Mesenchymal stem cell (in vitro differentiated cells and primary cell): ENCODE measurements at regions not wholly inside any gene's neighbourhood (a gene's known extent, or its start where the extent isn't known, plus 50 kb on each side); places are given as distances from the start of the nearest gene placed in this dataset.

Experiments
- DNase-seq: peaks from one replicate; pipeline ENCODE4 v3.0.0-alpha.2; 2013
- H2AFZ ChIP-seq: one replicate; pipeline ENCODE4 v1.6.1; 2013; ENCODE audit warnings: low read depth, mild to moderate bottlenecking, control low read depth, inconsistent platforms, low read length, moderate library complexity
- H2AK5ac ChIP-seq: 2 replicates; pipeline ENCODE4 v1.6.1; 2013; ENCODE audit warnings: low read length, moderate library complexity, mild to moderate bottlenecking, inconsistent platforms; ENCODE audit not compliant: severe bottlenecking
- H2BK120ac ChIP-seq: one replicate; pipeline ENCODE4 v1.6.1; 2013; ENCODE audit warnings: low read depth, mild to moderate bottlenecking, inconsistent platforms, low read length, moderate library complexity
- H2BK12ac ChIP-seq, 2 experiments: one replicate each; pipeline ENCODE4 v1.6.1; 2013; ENCODE audit warnings: inconsistent platforms in 2 of 2, low read length in 2 of 2, mild to moderate bottlenecking in 2 of 2, moderate library complexity in 2 of 2, control low read depth in 1 of 2
- H2BK15ac ChIP-seq: one replicate; pipeline ENCODE4 v1.6.1; 2013; ENCODE audit warnings: mild to moderate bottlenecking, low read depth, inconsistent platforms; ENCODE audit not compliant: poor library complexity, severe bottlenecking
- H2BK5ac ChIP-seq: 2 replicates; pipeline ENCODE4 v1.6.1; 2013; ENCODE audit warnings: low read depth, mild to moderate bottlenecking, low read length, control low read depth, inconsistent platforms; ENCODE audit not compliant: poor library complexity, severe bottlenecking
- H3K14ac ChIP-seq, 2 experiments: one replicate each; pipeline ENCODE4 v1.6.1; 2013; ENCODE audit warnings: inconsistent platforms in 2 of 2, low read length in 2 of 2, control low read depth in 1 of 2, mild to moderate bottlenecking in 1 of 2, moderate library complexity in 1 of 2
- H3K18ac ChIP-seq, 2 experiments: one replicate each; pipeline ENCODE4 v1.6.1; 2013; ENCODE audit warnings: inconsistent platforms in 2 of 2, low read length in 2 of 2, control low read depth in 1 of 2, low read depth in 1 of 2, mild to moderate bottlenecking in 1 of 2
- H3K23ac ChIP-seq, 2 experiments: one replicate each; pipeline ENCODE4 v1.6.1; 2013; ENCODE audit warnings: inconsistent platforms in 2 of 2, low read length in 2 of 2, mild to moderate bottlenecking in 2 of 2, moderate library complexity in 2 of 2, control low read depth in 1 of 2
- H3K27ac ChIP-seq: 2 replicates; pipeline ENCODE4 v1.5.1; 2013; ENCODE audit warnings: mild to moderate bottlenecking, moderate library complexity, low read length, control low read depth, inconsistent platforms; ENCODE audit not compliant: poor library complexity, severe bottlenecking
- H3K27me3 ChIP-seq, 2 experiments: 2 replicates each; pipeline versions ENCODE4 v1.6.1 to v1.7.0; 2013; ENCODE audit warnings: low read length in 2 of 2, mild to moderate bottlenecking in 2 of 2, moderate library complexity in 2 of 2, control low read depth in 1 of 2, inconsistent platforms in 1 of 2; ENCODE audit not compliant: control insufficient read depth in 1 of 2, insufficient read depth in 1 of 2
- H3K36me3 ChIP-seq, 2 experiments: 2 replicates each; pipeline versions ENCODE4 v1.6.1 to v1.7.0; 2013; ENCODE audit warnings: low read length in 2 of 2, control low read depth in 1 of 2, inconsistent platforms in 1 of 2, low read depth in 1 of 2, mild to moderate bottlenecking in 1 of 2; ENCODE audit not compliant: insufficient read depth in 2 of 2, control insufficient read depth in 1 of 2
- H3K4ac ChIP-seq, 2 experiments: one replicate each; pipeline ENCODE4 v1.6.1; 2013; ENCODE audit warnings: inconsistent platforms in 2 of 2, low read length in 2 of 2, mild to moderate bottlenecking in 2 of 2, moderate library complexity in 2 of 2, control low read depth in 1 of 2, low read depth in 1 of 2
- H3K4me1 ChIP-seq: 2 replicates; pipeline ENCODE4 v1.6.1; 2013; ENCODE audit warnings: low read depth, low read length, control low read depth; ENCODE audit not compliant: control insufficient read depth, insufficient read depth
- H3K4me2 ChIP-seq: 2 replicates; pipeline ENCODE4 v1.6.1; 2013; ENCODE audit warnings: low read length, mild to moderate bottlenecking, inconsistent platforms; ENCODE audit not compliant: poor library complexity, severe bottlenecking
- H3K4me3 ChIP-seq, 2 experiments: 2 replicates each; pipeline versions ENCODE4 v1.5.1 to v1.7.0; 2013; ENCODE audit warnings: low read length in 2 of 2, mild to moderate bottlenecking in 2 of 2, control low read depth in 1 of 2, low read depth in 1 of 2; ENCODE audit not compliant: insufficient read depth in 1 of 2
- H3K79me1 ChIP-seq: replicated peaks from 2 replicates; pipeline ENCODE4 v1.6.1; 2013; ENCODE audit warnings: mild to moderate bottlenecking, control low read depth, low read length, inconsistent platforms; ENCODE audit not compliant: poor library complexity, severe bottlenecking
- H3K9ac ChIP-seq: 2 replicates; pipeline ENCODE4 v1.7.0; 2013; ENCODE audit warnings: mild to moderate bottlenecking, low read length, moderate library complexity
- H3K9me3 ChIP-seq: 2 replicates; pipeline ENCODE4 v1.7.0; 2013; ENCODE audit warnings: mild to moderate bottlenecking, low read length; ENCODE audit not compliant: control insufficient read depth
- H4K8ac ChIP-seq: one replicate; pipeline ENCODE4 v1.6.1; 2013; ENCODE audit warnings: inconsistent platforms, mild to moderate bottlenecking, low read length, moderate library complexity
- H4K91ac ChIP-seq: one replicate; pipeline ENCODE4 v1.6.1; 2013; ENCODE audit warnings: mild to moderate bottlenecking, low read length, inconsistent platforms
- WGBS: methylation state at CpG from one replicate; pipeline ENCODE4 v1.1.7; 2013; ENCODE audit warnings: mixed read lengths; 5-methylcytosine and 5-hydroxymethylcytosine counted together

DNA sequence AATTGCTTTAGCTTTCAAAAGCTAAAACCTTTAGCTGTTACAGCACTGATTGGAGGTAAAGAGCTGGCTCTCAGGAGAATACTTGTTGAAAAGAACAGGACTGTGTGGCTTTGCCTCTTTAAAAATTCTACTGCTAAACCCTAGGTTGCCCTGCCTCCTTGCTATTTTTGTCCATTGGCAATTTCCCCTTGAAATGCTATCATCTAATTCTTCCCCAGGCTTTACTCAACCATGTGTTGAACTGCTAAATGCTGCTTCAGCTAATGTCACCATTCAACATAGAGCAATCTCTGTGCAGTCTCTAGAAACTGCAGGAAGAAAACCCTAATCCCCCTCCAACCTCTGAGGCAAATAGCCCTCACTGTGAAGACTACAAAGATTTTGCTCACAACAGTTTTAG lies 203.7 kb upstream of the ARX start:
- Histone ChIP-seq H3K14ac (no peak overlapping the region), H4K91ac (no peak overlapping the region), H2AK5ac (no peak overlapping the region), H3K23ac (no peak overlapping the region), H2BK120ac (no peak overlapping the region), H2AFZ (no peak overlapping the region), H3K9ac (no peak overlapping the region), H2BK5ac (no peak overlapping the region), H3K36me3 (no peaks in the 10 kb centered on the region), H2BK12ac (no peak overlapping the region), H3K18ac (no peak overlapping the region), H2BK15ac (no peak overlapping the region), H3K4me1 (no peaks in the 10 kb centered on the region), H3K4me3 (no peak overlapping the region), H4K8ac (no peak overlapping the region), H3K4ac (no peak overlapping the region), H3K9me3 (no peaks in the 10 kb centered on the region), H3K79me1 (no peaks in the 10 kb centered on the region), H3K27ac (no peak overlapping the region), H3K27me3 (peaks cover 0 to 7% of the 10 kb centered on the region in 2 experiments), H3K4me2 (no peak overlapping the region)
- DNase-seq, result no peak

- no peak overlapping the region for H3K4ac ChIP-seq
- no peak overlapping the region for H4K8ac ChIP-seq
- no peak overlapping the region for H4K91ac ChIP-seq
- H3K18ac ChIP-seq, result no peak overlapping the region
- no peaks in the 10 kb centered on the region for H3K36me3 ChIP-seq
- no peak overlapping the region for H3K9ac ChIP-seq
- H3K4me3 ChIP-seq, result no peak overlapping the region
- H2BK12ac ChIP-seq, result no peak overlapping the region
- H3K79me1 ChIP-seq, result no peaks in the 10 kb centered on the region
- H2BK15ac ChIP-seq, result no peak overlapping the region
- no peak overlapping the region for H3K27ac ChIP-seq
- no peak overlapping the region for H2AFZ ChIP-seq
- no peak overlapping the region for H2BK5ac ChIP-seq
- H3K4me1 ChIP-seq, result no peaks in the 10 kb centered on the region
- peaks cover 0 to 7% of the 10 kb centered on the region in 2 experiments for H3K27me3 ChIP-seq
- no peaks in the 10 kb centered on the region for H3K9me3 ChIP-seq
- H3K23ac ChIP-seq, result no peak overlapping the region
- H3K14ac ChIP-seq, result no peak overlapping the region
- no peak overlapping the region for H3K4me2 ChIP-seq
- H2AK5ac ChIP-seq, result no peak overlapping the region
- DNase-seq, result no peak
- no peak overlapping the region for H2BK120ac ChIP-seq
These were observed 197.8 kb upstream of the ARX start for GRCh38 chrX:25213611-25214010.

GRCh38 chrX:25207803-25208475 lies 192.2 kb upstream of the ARX start:
- Histone ChIP-seq H3K9me3 (no peaks in the 10 kb centered on the region), H3K36me3 (no peaks in the 10 kb centered on the region), H3K14ac (no peak overlapping the region), H3K27me3 (no peaks in the 10 kb centered on the region), H3K4me1 (no peaks in the 10 kb centered on the region), H2AFZ (no peak overlapping the region), H2BK12ac (no peak overlapping the region), H3K4me2 (no peak overlapping the region), H3K18ac (no peak overlapping the region), H2AK5ac (no peak overlapping the region), H3K4ac (no peak overlapping the region), H4K91ac (no peak overlapping the region), H2BK5ac (no peak overlapping the region), H3K27ac (no peak overlapping the region), H3K23ac (no peak overlapping the region), H4K8ac (no peak overlapping the region), H2BK15ac (no peak overlapping the region), H2BK120ac (no peak overlapping the region), H3K79me1 (no peaks in the 10 kb centered on the region), H3K9ac (no peak overlapping the region), H3K4me3 (no peak overlapping the region)
- 63% methylated on average over 3 of the region's 5 CpGs for WGBS
- DNase-seq, result no peak

DNA sequence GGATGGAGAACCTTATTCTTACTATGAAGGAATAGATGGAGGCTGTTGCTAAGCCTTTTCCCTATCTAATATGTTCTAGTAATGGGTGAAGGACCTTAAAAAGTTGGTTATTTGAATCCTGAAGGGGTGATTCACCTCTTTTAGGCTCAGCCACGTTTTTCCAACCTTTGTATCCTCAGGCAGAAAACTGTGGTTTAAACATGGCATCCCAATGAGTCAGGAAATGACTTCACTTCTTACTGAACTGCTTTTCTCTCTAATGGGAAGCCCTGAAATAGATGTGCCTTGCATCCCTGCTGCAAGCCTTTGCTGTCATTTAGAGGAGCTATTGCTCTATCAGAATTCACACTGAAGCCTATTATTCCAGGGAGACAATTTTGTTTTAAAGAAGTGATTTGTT lies 191.0 kb upstream of the ARX start:
- H3K9ac ChIP-seq, result no peak overlapping the region
- no peak overlapping the region for H2BK12ac ChIP-seq
- H2BK120ac ChIP-seq, result no peak overlapping the region
- no peak overlapping the region for H3K4me3 ChIP-seq
- H3K4me1 ChIP-seq, result no peaks in the 10 kb centered on the region
- no peak overlapping the region for H4K8ac ChIP-seq
- H3K23ac ChIP-seq, result no peak overlapping the region
- no peak overlapping the region for H2AFZ ChIP-seq
- H3K18ac ChIP-seq, result no peak overlapping the region
- H2BK5ac ChIP-seq, result no peak overlapping the region
- no peak overlapping the region for H3K4ac ChIP-seq
- H3K4me2 ChIP-seq, result no peak overlapping the region
- H3K79me1 ChIP-seq, result no peaks in the 10 kb centered on the region
- H3K9me3 ChIP-seq, result no peaks in the 10 kb centered on the region
- H4K91ac ChIP-seq, result no peak overlapping the region
- H2BK15ac ChIP-seq, result no peak overlapping the region
- H2AK5ac ChIP-seq, result no peak overlapping the region
- H3K27ac ChIP-seq, result no peak overlapping the region
- no peak for DNase-seq
- H3K14ac ChIP-seq, result no peak overlapping the region
- H3K27me3 ChIP-seq, result no peaks in the 10 kb centered on the region
- no peaks in the 10 kb centered on the region for H3K36me3 ChIP-seq
- WGBS, result 0% methylated on average over 1 of the region's 1 CpG
